ENCODE measurements at regions not wholly inside any gene's neighbourhood (a gene's known extent, or its start where the extent isn't known, plus 50 kb on each side); places are given as distances from the start of the nearest gene placed in this dataset.

GRCh38 chr3:17931131-17931530, 188.7 kb upstream of the TBC1D5 start:
- 40% methylated on average over 1 of the region's 1 CpG for WGBS (ENCODE audit: missing lambda C conversion rate)

DNA sequence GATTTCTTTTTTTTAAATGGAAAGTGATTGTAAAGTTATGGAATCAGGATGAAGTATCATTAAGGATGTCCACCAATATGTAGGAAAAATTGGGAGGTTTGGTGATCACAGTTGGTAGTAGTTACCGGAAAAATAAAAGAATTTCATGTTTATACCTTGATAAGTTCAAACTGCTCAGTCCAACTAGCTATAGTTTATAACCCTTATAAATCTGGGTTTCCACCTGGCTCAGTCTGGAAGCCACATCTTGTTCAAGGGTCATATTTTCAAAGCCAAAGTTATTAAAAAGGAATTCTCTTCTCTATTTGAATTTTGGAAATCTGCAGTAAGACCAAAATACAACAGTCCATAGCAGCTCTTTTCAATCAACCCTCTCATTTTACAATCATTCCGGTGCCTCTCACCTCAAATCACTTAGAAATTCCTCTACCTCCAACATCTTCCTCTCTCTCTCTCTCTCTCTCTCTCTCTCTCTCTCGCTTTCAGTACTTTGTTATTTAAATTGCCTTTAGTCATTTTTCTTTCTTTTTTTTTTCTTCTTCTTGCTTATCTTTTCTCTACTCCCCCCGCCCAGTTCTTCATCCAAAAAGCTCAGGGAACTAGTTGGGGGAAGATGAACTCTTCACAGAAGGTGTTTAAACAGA, 186.2 kb upstream of the TBC1D5 start:
- CTCF ChIA-PET: interaction anchor here (0.7 kb wide), 1 partner anchor 1291 kb away, joined by 4 read pairs; no protein-coding TSS in a partner anchor
- Histone ChIP-seq H3K4me1 (no peaks in the 10 kb centered on the region), H3K4me2 (no peak overlapping the region), H3K27ac (no peak overlapping the region), H3K9me3 (no peaks in the 10 kb centered on the region), H3K4me3 (no peak overlapping the region)
- DNase-seq (ENCODE audit: low read depth in 1 of 2, low spot score in 1 of 2) (no peak), FAIRE-seq (no peak), ATAC-seq (no peak)
- no peak for TF ChIP-seq JUN (IDR thresholded peaks at IDR 0.05)
- TF ChIP-seq, protein P1, sequence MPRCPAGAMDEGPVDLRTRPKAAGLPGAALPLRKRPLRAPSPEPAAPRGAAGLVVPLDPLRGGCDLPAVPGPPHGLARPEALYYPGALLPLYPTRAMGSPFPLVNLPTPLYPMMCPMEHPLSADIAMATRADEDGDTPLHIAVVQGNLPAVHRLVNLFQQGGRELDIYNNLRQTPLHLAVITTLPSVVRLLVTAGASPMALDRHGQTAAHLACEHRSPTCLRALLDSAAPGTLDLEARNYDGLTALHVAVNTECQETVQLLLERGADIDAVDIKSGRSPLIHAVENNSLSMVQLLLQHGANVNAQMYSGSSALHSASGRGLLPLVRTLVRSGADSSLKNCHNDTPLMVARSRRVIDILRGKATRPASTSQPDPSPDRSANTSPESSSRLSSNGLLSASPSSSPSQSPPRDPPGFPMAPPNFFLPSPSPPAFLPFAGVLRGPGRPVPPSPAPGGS (IDR thresholded peaks at IDR 0.05): no peak
- TF ChIP-seq MYC (IDR thresholded peaks at IDR 0.05; ENCODE audit: borderline replicate concordance, low read length): no peak
- TF ChIP-seq RNF2 (IDR thresholded peaks at IDR 0.05; ENCODE audit: borderline replicate concordance, low read depth): no peak
- no peak for TF ChIP-seq HOXB5 (CRISPR knock-in tag; IDR thresholded peaks at IDR 0.05)
- TF ChIP-seq TP53 (CRISPR knock-in tag; IDR thresholded peaks at IDR 0.05): no peak
- no peak for TF ChIP-seq FOSL2 (IDR thresholded peaks at IDR 0.05)
- no peak for TF ChIP-seq FOSL2 (CRISPR knock-in tag; IDR thresholded peaks at IDR 0.05)
- TF ChIP-seq CBX8 (IDR thresholded peaks at IDR 0.05): no peak
- TF ChIP-seq ELK1 (IDR thresholded peaks at IDR 0.05; ENCODE audit: low read depth, low read length): no peak
- TF ChIP-seq EHMT2 (IDR thresholded peaks at IDR 0.05; ENCODE audit: low read depth): no peak
- TF ChIP-seq ZNF302 (CRISPR knock-in tag; IDR thresholded peaks at IDR 0.05): no peak
- TF ChIP-seq NPAS2 (CRISPR knock-in tag; IDR thresholded peaks at IDR 0.05; ENCODE audit: borderline replicate concordance): no peak
- TF ChIP-seq RAD21 (conservative IDR thresholded peaks at IDR 0.05 in 1 of 2, IDR thresholded peaks at IDR 0.05 in 1 of 2): no peak
- no peak for TF ChIP-seq ESRRA (IDR thresholded peaks at IDR 0.05; ENCODE audit: borderline replicate concordance, low read length)
- WGBS (ENCODE audit: missing lambda C conversion rate): 48% methylated on average over 3 of the region's 4 CpGs
- POLR2A ChIA-PET: no interaction called here

More at GRCh38 chr3:17931131-17931530, 188.7 kb upstream of the TBC1D5 start:
- ChIA-PET CTCF (no interaction called here), POLR2A (no interaction called here)
- Histone ChIP-seq H3K27ac (no peak overlapping the region), H3K4me2 (no peak overlapping the region), H3K4me3 (no peak overlapping the region), H3K9me3 (no peaks in the 10 kb centered on the region), H3K4me1 (no peaks in the 10 kb centered on the region)
- FAIRE-seq (no peak), DNase-seq (ENCODE audit: low read depth in 1 of 2, low spot score in 1 of 2) (no peak), ATAC-seq (no peak)
- TF ChIP-seq SMC3 (IDR thresholded peaks at IDR 0.05): no peak
- no peak for TF ChIP-seq MAFK (IDR thresholded peaks at IDR 0.05; ENCODE audit: partially characterized antibody)
- TF ChIP-seq ESRRA (IDR thresholded peaks at IDR 0.05; ENCODE audit: borderline replicate concordance, low read length): no peak
- no peak for TF ChIP-seq MYC (IDR thresholded peaks at IDR 0.05; ENCODE audit: borderline replicate concordance, low read length)

DNA sequence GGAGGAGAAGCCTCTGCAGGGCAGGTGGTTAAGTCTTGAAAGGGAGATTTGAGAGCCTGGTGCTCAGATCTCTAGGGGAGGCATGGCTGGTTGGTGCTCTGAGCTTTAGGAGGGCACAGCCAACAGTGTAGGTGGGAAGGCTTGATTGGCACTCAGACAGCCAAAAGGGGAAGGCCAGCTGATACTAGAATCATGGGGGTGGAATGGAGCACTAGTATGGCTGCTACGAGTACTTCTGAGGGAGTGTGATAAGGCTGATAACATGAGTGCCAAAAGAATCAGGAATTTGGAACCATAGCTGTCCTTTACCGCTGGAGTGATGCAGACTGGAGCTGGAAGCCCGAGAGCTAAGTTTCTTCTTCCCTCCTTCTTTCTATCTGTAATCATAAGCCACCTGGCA, 184.6 kb upstream of the TBC1D5 start:
- FAIRE-seq: no peak

More for the DNA sequence above, 184.6 kb upstream of the TBC1D5 start:
- Histone ChIP-seq H3K4me1 (no peaks in the 10 kb centered on the region), H3K4me2 (no peak overlapping the region), H3K27ac (no peak overlapping the region), H3K9me3 (no peaks in the 10 kb centered on the region), H3K4me3 (no peak overlapping the region)
- 5% methylated on average over 3 of the region's 3 CpGs for WGBS (ENCODE audit: missing lambda C conversion rate)
- DNase-seq (ENCODE audit: low read depth in 1 of 2, low spot score in 1 of 2) (no peak), ATAC-seq (no peak)
- POLR2A ChIA-PET: no interaction called here
- CTCF ChIA-PET: no interaction called here
- no peak for TF ChIP-seq FOSL2 (IDR thresholded peaks at IDR 0.05)
- no peak for TF ChIP-seq FOSL2 (CRISPR knock-in tag; IDR thresholded peaks at IDR 0.05)
- no peak for TF ChIP-seq ESRRA (IDR thresholded peaks at IDR 0.05; ENCODE audit: borderline replicate concordance, low read length)
- TF ChIP-seq ELK1 (IDR thresholded peaks at IDR 0.05; ENCODE audit: low read depth, low read length): no peak
- TF ChIP-seq RCOR1 (IDR thresholded peaks at IDR 0.05; ENCODE audit: low read depth, low read length): no peak
- TF ChIP-seq, protein P2, sequence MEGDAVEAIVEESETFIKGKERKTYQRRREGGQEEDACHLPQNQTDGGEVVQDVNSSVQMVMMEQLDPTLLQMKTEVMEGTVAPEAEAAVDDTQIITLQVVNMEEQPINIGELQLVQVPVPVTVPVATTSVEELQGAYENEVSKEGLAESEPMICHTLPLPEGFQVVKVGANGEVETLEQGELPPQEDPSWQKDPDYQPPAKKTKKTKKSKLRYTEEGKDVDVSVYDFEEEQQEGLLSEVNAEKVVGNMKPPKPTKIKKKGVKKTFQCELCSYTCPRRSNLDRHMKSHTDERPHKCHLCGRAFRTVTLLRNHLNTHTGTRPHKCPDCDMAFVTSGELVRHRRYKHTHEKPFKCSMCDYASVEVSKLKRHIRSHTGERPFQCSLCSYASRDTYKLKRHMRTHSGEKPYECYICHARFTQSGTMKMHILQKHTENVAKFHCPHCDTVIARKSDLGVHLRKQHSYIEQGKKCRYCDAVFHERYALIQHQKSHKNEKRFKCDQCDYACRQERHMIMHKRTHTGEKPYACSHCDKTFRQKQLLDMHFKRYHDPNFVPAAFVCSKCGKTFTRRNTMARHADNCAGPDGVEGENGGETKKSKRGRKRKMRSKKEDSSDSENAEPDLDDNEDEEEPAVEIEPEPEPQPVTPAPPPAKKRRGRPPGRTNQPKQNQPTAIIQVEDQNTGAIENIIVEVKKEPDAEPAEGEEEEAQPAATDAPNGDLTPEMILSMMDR (IDR thresholded peaks at IDR 0.05): no peak

Measured in A549 (cell line).